Suprapubic skin (tissue), 4 donors: ENCODE measurements at regions not wholly inside any gene's neighbourhood (a gene's known extent, or its start where the extent isn't known, plus 50 kb on each side); places are given as distances from the start of the nearest gene placed in this dataset.

Source experiments
- POLR2A ChIP-seq, 2 donors: fragments of 450-650 bp; IDR thresholded peaks; one replicate each; pipeline ENCODE4 v1.6.1; 2017; ENCODE audit warnings: antibody characterized with exemption in 2 of 2, mild to moderate bottlenecking in 2 of 2, moderate library complexity in 2 of 2
- POLR2AphosphoS5 ChIP-seq, 3 donors: sonication (generic); formaldehyde crosslinking; IDR thresholded peaks; one replicate each; pipeline ENCODE4 v1.6.1; 2017; ENCODE audit warnings: antibody characterized with exemption in 3 of 3
- TF ChIP-seq, protein P1 (sequence below), 2 donors: fragments of 200-600 bp in 1 of 2; fragments of 450-650 bp in 1 of 2; sonication (generic) in 1 of 2; IDR thresholded peaks; one replicate each; pipeline ENCODE4 v1.5.1; 2016 to 2019; ENCODE audit warnings: antibody characterized with exemption in 2 of 2, mild to moderate bottlenecking in 1 of 2, moderate library complexity in 1 of 2

GRCh38 chr4:82219346-82219745, 154.4 kb downstream of the HNRNPD start:
- TF ChIP-seq, protein P1, sequence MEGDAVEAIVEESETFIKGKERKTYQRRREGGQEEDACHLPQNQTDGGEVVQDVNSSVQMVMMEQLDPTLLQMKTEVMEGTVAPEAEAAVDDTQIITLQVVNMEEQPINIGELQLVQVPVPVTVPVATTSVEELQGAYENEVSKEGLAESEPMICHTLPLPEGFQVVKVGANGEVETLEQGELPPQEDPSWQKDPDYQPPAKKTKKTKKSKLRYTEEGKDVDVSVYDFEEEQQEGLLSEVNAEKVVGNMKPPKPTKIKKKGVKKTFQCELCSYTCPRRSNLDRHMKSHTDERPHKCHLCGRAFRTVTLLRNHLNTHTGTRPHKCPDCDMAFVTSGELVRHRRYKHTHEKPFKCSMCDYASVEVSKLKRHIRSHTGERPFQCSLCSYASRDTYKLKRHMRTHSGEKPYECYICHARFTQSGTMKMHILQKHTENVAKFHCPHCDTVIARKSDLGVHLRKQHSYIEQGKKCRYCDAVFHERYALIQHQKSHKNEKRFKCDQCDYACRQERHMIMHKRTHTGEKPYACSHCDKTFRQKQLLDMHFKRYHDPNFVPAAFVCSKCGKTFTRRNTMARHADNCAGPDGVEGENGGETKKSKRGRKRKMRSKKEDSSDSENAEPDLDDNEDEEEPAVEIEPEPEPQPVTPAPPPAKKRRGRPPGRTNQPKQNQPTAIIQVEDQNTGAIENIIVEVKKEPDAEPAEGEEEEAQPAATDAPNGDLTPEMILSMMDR (IDR thresholded peaks at IDR 0.05), result no peak
- TF ChIP-seq POLR2A (IDR thresholded peaks at IDR 0.05) (no peak), POLR2AphosphoS5 (IDR thresholded peaks at IDR 0.05) (no peak)
